GM12892 (cell line): ENCODE measurements at regions not wholly inside any gene's neighbourhood (a gene's known extent, or its start where the extent isn't known, plus 50 kb on each side); places are given as distances from the start of the nearest gene placed in this dataset.

Experiments
- POLR2A ChIP-seq: IDR thresholded peaks from 2 replicates; pipeline ENCODE4 v1.6.1; 2011; ENCODE audit warnings: low read depth, low read length, control low read depth
- POLR2AphosphoS5 ChIP-seq: IDR thresholded peaks from 2 replicates; pipeline ENCODE4 v1.6.1; 2011; ENCODE audit warnings: low read depth, low read length, control low read depth
- TAF1 ChIP-seq: IDR thresholded peaks from 2 replicates; pipeline ENCODE4 v1.6.1; 2011; ENCODE audit warnings: low read depth, mild to moderate bottlenecking, control low read depth, low read length, borderline replicate concordance

DNA sequence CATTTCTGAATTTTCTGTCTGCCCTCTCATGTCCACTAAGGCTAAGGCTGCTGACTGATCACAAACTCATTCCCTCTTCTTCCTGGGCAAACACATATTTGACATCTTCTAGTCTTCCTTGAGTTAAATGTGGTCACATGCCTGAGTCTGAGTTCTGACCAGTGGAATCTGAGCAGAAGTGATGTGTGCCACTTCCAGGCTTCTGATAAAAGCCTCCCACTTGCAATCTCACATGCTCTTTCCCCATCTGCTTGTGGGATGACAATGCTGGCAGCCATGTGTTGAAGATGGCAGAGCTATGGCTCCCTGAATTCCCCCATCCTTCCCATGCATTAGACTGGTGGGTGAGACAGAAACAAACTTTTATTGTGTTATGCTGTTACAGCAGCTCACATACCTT, 149.9 kb upstream of the ZNF648 start:
- no peak for TF ChIP-seq TAF1
- TF ChIP-seq POLR2A = no peak
- TF ChIP-seq POLR2AphosphoS5 = no peak
